ENCODE measurements at regions not wholly inside any gene's neighbourhood (a gene's known extent, or its start where the extent isn't known, plus 50 kb on each side); places are given as distances from the start of the nearest gene placed in this dataset.

DNA sequence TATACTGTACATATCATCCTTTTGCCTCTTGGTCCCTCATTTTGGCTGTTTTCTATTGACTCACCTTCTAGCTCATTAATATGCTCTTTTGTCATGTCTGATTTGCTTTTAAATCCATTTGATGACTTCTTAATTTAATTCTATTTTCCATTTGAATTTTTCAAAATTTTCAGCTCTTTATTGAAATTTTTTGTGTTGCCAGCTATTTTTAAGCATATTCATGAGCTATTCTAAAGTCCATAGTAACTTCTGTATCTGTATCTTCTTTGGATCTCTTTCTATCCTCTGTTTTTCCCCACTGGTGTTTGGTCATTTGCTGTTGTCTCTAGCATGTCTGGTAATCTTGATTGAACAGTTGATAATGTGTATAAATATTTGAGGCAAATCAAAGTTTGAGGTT is 227.8 kb downstream of the NDUFA10 start:
- TF ChIP-seq, protein P1, sequence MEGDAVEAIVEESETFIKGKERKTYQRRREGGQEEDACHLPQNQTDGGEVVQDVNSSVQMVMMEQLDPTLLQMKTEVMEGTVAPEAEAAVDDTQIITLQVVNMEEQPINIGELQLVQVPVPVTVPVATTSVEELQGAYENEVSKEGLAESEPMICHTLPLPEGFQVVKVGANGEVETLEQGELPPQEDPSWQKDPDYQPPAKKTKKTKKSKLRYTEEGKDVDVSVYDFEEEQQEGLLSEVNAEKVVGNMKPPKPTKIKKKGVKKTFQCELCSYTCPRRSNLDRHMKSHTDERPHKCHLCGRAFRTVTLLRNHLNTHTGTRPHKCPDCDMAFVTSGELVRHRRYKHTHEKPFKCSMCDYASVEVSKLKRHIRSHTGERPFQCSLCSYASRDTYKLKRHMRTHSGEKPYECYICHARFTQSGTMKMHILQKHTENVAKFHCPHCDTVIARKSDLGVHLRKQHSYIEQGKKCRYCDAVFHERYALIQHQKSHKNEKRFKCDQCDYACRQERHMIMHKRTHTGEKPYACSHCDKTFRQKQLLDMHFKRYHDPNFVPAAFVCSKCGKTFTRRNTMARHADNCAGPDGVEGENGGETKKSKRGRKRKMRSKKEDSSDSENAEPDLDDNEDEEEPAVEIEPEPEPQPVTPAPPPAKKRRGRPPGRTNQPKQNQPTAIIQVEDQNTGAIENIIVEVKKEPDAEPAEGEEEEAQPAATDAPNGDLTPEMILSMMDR (optimal IDR thresholded peaks at IDR 0.05 in 1 of 3, IDR thresholded peaks at IDR 0.05 in 1 of 3, conservative IDR thresholded peaks at IDR 0.05 in 1 of 3; ENCODE audit: extremely low read depth in 1 of 3, insufficient read depth in 2 of 3, low read length in 3 of 3) = no peak
- no peak for TF ChIP-seq EZH2 (IDR thresholded peaks at IDR 0.05; ENCODE audit: low read length)

All from keratinocyte (primary cell).